ENCODE measurements at regions not wholly inside any gene's neighbourhood (a gene's known extent, or its start where the extent isn't known, plus 50 kb on each side); places are given as distances from the start of the nearest gene placed in this dataset.
"Not testable (repeated sequence)": the region's sequence is repeated elsewhere in the genome, so short reads cannot be mapped to it uniquely, and the experiment has no call there.

GRCh38 chr2:89762461-89763253, 1071.2 kb downstream of the RPIA start:
- TF ChIP-seq CTCF (IDR thresholded peaks at IDR 0.05; ENCODE audit: low read length); EZH2 (IDR thresholded peaks at IDR 0.05; ENCODE audit: borderline replicate concordance, low read length): not testable (repeated sequence)
